Testis (tissue), 2 donors: ENCODE measurements at regions not wholly inside any gene's neighbourhood (a gene's known extent, or its start where the extent isn't known, plus 50 kb on each side); places are given as distances from the start of the nearest gene placed in this dataset.

Source experiments
- DNase-seq: peaks from one replicate; pipeline ENCODE4 v3.0.0-alpha.2; 2019
- H3K27ac ChIP-seq, 2 donors: fragments of 200-600 bp; sonication (generic); one replicate each; pipeline ENCODE4 v1.5.1; 2019
- H3K27me3 ChIP-seq: fragments of 200-600 bp; sonication (generic); one replicate; pipeline ENCODE4 v1.5.1; 2019
- H3K36me3 ChIP-seq: fragments of 200-600 bp; sonication (generic); one replicate; pipeline ENCODE4 v1.5.1; 2017; ENCODE audit warnings: low read depth; ENCODE audit errors: missing control alignments
- H3K4me1 ChIP-seq: fragments of 200-600 bp; sonication (generic); one replicate; pipeline ENCODE4 v1.5.1; 2019
- H3K4me3 ChIP-seq, 2 donors: fragments of 200-600 bp; sonication (generic); one replicate each; pipeline ENCODE4 v1.5.1; 2017 to 2019
- H3K9me3 ChIP-seq: fragments of 200-600 bp; sonication (generic); one replicate; pipeline ENCODE4 v1.5.1; 2017
- POLR2A ChIP-seq: fragments of 450-650 bp; IDR thresholded peaks from one replicate; pipeline ENCODE4 v1.6.1; 2017; ENCODE audit warnings: antibody characterized with exemption, mild to moderate bottlenecking, moderate library complexity
- WGBS, 2 donors: methylation state at CpG; one replicate each; pipeline ENCODE4 v1.1.5; 2018; 5-methylcytosine and 5-hydroxymethylcytosine counted together
- intact Hi-C: fragments of 100-400 bp; cut with DNase I; formaldehyde crosslinking; loops from one replicate; pipeline ENCODE4 v1.15.1; 2023; ENCODE audit warnings: low total_unique reads
- TF ChIP-seq, protein P1 (sequence below), 3 experiments: fragments of 450-650 bp in 2 of 3; fragments of 200-600 bp in 1 of 3; sonication (generic) in 1 of 3; IDR thresholded peaks; one replicate each; pipeline ENCODE4 v1.5.1; 2016 to 2019; ENCODE audit warnings: antibody characterized with exemption in 3 of 3, mild to moderate bottlenecking in 2 of 3, moderate library complexity in 1 of 3

DNA sequence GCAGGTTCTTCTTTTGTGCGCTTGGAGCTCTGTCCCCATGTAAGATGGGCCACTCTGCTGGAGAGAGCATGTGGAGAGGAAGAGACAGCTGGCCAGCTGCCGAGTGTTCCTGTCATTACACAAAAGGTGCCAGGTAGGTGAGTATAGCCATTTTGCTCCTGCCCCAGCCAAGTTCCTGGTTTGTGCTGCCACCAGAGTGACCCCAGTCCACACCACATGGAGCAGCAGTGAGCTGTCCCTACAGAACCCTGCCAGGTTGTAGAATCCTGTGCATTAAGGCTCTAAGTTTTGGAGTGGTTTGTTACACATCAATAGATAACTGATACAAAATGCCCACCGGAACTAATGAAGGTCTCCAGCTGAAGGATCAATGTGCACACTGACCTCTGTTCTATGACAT lies 84.6 kb upstream of the GHITM start:
- WGBS, 2 donors: 80 to 86% methylated on average over 3 of the region's 3 CpGs
- intact Hi-C loops: no loop called here
- Histone ChIP-seq H3K4me1 (no peaks in the 10 kb centered on the region), H3K36me3 (no peaks in the 10 kb centered on the region), H3K4me3 (no peak overlapping the region), H3K27ac (no peak overlapping the region), H3K27me3 (no peaks in the 10 kb centered on the region), H3K9me3 (no peaks in the 10 kb centered on the region)
- TF ChIP-seq POLR2A: no peak
- no peak for DNase-seq

DNA sequence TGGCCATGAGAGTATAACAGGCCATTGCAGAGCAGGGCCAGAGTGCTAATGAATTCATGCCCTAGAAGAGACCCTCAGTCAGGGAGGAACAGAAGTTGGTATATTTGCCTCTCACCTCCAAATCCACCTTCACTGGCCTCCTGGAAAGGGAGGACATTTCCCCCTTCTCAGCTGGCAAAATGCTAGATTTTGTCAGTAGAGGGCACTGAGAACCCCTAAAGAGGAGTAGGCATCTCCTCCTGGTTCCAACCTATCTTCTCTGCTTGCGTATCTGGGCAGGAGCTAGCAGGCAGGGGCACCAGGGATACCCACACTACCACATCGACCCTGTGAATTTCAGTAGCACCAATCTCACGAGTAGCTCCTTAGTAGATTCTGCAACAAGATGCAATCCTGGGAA lies 79.8 kb upstream of the GHITM start:
- intact Hi-C loops: no loop called here
- 95 to 98% methylated on average over 3 of the region's 3 CpGs for WGBS, 2 donors

DNA sequence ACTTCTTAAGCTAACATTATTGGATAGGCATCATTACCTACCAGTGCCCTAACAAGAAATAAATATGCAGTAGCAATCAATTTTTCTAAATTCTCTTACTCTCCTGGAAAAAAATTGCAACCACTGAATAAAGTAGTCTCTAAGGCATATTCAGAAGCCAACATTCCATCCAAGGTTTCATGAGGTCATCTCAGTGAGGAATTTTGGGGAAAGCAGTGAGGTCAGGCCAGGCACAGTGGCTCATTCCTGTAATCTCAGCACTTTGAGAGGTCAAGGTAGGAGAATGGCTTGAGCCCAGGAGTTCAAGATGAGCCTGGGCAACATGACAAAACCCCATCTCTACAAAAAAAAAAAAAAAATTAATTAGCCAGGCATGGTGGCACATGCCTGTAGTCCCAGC lies 75.9 kb upstream of the GHITM start:
- no peak overlapping the region for H3K4me3 ChIP-seq
- no peaks in the 10 kb centered on the region for H3K36me3 ChIP-seq
- H3K27me3 ChIP-seq: no peaks in the 10 kb centered on the region
- DNase-seq: no peak
- no peaks in the 10 kb centered on the region for H3K4me1 ChIP-seq
- TF ChIP-seq, protein P1, sequence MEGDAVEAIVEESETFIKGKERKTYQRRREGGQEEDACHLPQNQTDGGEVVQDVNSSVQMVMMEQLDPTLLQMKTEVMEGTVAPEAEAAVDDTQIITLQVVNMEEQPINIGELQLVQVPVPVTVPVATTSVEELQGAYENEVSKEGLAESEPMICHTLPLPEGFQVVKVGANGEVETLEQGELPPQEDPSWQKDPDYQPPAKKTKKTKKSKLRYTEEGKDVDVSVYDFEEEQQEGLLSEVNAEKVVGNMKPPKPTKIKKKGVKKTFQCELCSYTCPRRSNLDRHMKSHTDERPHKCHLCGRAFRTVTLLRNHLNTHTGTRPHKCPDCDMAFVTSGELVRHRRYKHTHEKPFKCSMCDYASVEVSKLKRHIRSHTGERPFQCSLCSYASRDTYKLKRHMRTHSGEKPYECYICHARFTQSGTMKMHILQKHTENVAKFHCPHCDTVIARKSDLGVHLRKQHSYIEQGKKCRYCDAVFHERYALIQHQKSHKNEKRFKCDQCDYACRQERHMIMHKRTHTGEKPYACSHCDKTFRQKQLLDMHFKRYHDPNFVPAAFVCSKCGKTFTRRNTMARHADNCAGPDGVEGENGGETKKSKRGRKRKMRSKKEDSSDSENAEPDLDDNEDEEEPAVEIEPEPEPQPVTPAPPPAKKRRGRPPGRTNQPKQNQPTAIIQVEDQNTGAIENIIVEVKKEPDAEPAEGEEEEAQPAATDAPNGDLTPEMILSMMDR (IDR thresholded peaks at IDR 0.05): no peak
- TF ChIP-seq POLR2A: no peak
- intact Hi-C loops: no loop called here
- H3K9me3 ChIP-seq: no peaks in the 10 kb centered on the region
- no peak overlapping the region for H3K27ac ChIP-seq

More for the DNA sequence above, 79.8 kb upstream of the GHITM start:
- Histone ChIP-seq H3K4me3 (no peak overlapping the region), H3K9me3 (no peaks in the 10 kb centered on the region), H3K27ac (no peak overlapping the region), H3K27me3 (no peaks in the 10 kb centered on the region), H3K36me3 (no peaks in the 10 kb centered on the region), H3K4me1 (no peaks in the 10 kb centered on the region)
- no peak for TF ChIP-seq POLR2A
- TF ChIP-seq, protein P1 (IDR thresholded peaks at IDR 0.05): no peak
- no peak for DNase-seq

DNA sequence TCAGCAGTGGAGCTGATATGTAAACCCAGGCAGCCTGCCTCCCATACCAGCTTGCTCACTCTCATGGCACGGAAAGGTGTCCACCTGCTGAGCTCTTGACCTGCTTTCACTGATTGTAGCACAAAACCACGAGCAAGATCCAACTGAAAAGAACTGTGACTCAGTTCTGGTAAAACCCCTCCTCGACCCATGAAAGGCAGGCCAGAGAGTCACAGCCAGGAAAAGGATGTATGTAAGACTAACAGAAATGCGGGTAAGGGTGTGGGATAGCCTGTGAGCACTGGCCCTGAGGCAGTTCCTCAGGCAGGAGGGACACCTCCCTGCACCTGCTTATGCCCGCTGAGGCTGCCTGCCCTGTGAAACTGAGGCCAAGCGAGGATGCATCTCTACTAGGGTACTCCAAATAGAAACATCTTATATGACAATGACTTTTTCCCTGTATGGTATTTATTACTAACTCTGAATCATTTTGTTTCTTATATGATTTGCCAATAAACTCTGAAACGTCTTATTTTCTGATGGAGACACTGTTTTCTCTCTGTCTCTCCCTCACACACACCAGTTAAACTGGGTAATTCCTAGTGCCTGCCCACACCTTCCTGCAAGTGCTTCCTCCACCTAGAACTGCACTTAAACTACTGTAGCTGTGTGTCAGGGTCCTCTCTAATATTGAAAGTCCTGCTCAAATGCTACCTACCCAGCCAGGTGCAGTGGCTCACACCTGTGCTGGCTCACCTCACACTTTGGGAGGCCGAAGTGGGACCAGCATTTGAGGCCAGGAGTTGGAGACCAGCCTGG lies 73.3 kb upstream of the GHITM start:
- no peak overlapping the region for H3K27ac ChIP-seq
- no peak for TF ChIP-seq POLR2A
- TF ChIP-seq, protein P1 (IDR thresholded peaks at IDR 0.05): no peak
- DNase-seq: no peak
- WGBS, 2 donors: 78 to 85% methylated on average over 8 of the region's 8 CpGs
- H3K9me3 ChIP-seq: no peaks in the 10 kb centered on the region
- no peaks in the 10 kb centered on the region for H3K36me3 ChIP-seq
- intact Hi-C loops: no loop called here
- no peaks in the 10 kb centered on the region for H3K27me3 ChIP-seq
- H3K4me1 ChIP-seq: no peaks in the 10 kb centered on the region
- H3K4me3 ChIP-seq: no peak overlapping the region

DNA sequence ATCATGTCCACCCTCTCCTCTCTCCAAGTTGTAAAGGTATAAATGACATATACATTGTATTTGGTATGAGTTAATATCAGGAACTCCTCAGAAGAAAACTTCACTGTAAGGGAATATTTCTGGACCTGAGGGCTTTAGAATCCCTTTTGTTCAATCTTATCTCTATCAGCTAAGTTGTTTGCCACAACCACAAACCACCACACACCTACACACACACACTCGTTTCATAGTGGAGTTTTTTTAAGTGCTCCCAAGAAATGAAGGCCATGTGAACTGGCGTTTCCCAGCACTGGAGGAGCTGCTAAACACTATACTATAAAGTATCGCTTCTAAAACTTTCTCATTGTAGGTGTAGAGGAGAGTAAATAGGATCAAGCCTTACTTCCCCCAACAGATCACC lies 64.8 kb upstream of the GHITM start:
- WGBS, 2 donors: 70 to 75% methylated on average over 3 of the region's 3 CpGs
- no peak overlapping the region for H3K27ac ChIP-seq
- intact Hi-C loops: no loop called here

More for the DNA sequence above, 64.8 kb upstream of the GHITM start:
- no peak overlapping the region for H3K4me3 ChIP-seq
- no peaks in the 10 kb centered on the region for H3K27me3 ChIP-seq
- no peak for TF ChIP-seq POLR2A
- TF ChIP-seq, protein P1 (IDR thresholded peaks at IDR 0.05): no peak
- no peaks in the 10 kb centered on the region for H3K36me3 ChIP-seq
- DNase-seq: no peak
- H3K9me3 ChIP-seq: no peaks in the 10 kb centered on the region
- H3K4me1 ChIP-seq: no peaks in the 10 kb centered on the region
